Head of caudate nucleus (tissue), 42 donors: ENCODE measurements at regions not wholly inside any gene's neighbourhood (a gene's known extent, or its start where the extent isn't known, plus 50 kb on each side); places are given as distances from the start of the nearest gene placed in this dataset.
"Not testable (repeated sequence)": the region's sequence is repeated elsewhere in the genome, so short reads cannot be mapped to it uniquely, and the experiment has no call there.

Source experiments
- DNase-seq, 42 donors: peaks; one replicate each; pipeline versions ENCODE4 v3.0.0 to v3.0.0-alpha.2; 2020 to 2021; ENCODE audit warnings: mixed read lengths in 7 of 42
- intact Hi-C: fragments of 100-400 bp; cut with DNase I; formaldehyde crosslinking; loops from one replicate; pipeline ENCODE4 v1.15.0; 2022

DNA sequence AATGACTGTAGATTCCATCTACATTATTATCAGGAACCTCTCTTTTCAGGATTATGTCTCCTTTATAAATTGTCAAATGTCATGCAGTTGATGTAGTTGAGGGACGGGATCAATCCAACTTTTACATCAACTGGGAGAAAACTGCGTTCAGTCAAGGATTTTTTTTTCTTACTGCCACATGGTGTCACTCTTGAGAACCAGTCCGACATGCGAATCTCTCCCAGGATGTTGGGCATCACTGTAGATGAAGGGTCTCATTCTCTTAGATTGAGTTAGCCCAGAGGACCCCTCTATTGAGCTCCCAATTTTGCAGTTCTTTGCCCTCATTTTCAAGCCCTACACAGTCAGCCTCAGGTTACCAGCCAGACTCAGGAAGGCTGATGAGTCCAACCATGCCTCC, 120.3 kb upstream of the PTPRZ1 start:
- intact Hi-C loops, result loop anchor here (5.0 kb wide), 1 partner anchor 240 kb away; no protein-coding TSS in a partner anchor
- peak in 9 of 42 donors; percentile 6 to 45 (median 18) for DNase-seq

DNA sequence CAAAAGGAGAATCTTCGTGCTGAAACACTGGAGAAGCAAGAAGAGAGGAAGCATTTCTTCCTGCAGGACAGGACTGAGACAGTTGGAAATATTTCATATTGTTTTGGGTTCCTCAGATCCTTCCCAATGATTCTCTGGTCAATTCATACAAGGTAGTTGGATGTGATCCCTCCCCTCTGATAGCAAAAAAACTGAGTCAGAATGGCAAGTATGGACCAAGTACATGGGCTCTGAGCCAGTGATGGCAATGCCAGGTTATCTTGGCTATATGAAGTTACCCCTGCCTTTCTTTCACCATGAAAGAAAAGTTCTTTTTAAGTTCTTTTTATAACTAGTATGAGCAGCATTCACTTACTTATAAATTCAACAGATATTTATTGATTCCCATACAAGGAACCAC, 124.4 kb upstream of the PTPRZ1 start:
- no peak for DNase-seq
- intact Hi-C loops, result no loop called here

DNA sequence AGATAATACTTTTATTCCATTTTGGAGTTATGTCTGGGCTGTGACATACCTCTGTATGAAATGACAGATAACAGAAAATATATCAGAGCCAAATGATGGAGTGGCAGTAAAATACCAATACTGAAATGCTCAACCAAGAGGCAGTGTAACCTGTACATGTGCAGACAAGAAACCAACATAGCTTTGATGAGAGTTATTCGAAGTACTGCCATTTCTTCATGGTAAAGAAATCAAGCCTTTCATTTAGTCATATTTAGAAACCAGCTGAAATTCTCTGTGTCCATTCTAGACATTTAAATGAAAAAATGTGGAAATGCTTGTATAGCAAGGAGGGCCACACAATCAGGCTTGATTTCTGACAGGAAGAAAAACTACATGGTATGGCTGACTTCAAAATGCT, 127.1 kb upstream of the PTPRZ1 start:
- intact Hi-C loops, result no loop called here

DNA sequence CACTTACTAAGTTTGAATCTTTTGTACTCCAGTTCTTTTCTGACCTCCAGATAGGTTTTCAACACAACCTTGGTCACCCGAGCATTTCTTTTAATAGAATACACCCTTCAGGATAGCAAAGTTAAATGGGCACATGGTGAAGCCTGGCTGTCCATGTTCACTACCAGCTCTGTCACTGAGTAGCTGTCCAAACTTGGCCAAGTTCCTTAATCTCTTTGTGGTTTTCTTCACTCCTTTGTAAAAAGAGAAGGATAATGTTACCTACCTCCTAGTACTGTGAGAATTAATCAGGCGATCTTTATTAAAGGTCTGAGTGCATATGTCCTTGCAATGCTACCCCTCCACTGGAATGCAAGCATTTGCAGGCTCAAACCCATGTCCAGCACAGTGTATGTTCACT, 128.1 kb upstream of the PTPRZ1 start:
- intact Hi-C loops, result no loop called here
- DNase-seq, result no peak

More for the DNA sequence above, 127.1 kb upstream of the PTPRZ1 start:
- DNase-seq, result no peak

DNA sequence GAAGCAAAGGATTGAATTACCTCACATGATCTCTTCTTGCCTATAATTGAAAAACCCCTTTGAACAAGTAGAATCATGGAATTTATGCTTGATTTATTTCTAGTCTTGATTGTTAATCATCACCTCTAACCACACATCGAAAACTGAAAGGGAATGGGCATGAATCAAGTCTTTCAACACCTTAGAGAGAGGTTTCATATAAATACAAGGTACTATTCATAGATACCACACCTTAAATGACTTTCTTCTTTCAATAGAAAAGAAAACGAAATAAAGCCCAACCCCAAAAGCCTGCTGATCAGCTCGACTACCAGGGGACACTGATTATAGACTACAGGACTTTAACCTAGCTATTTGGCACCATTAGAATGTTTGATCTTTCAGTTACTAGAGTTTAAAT, 128.6 kb upstream of the PTPRZ1 start:
- no peak for DNase-seq

DNA sequence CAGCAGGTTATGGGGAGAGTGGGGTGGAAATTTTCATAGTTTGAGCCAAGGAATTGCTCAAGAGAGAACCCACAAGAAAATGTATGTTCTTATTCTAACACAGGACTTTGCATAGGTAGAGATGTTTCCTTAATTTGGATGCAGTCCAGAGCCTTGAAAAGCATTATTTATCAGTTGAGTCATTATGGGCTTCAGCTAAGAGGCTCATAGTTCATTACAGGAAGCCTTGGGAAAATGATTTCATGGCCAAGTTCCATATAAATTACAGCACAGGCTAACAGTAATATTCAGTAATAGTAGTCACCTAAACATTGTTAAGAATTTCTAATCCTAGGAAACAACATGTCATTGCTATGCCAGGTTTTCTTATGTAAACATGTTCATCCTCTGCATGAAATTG, 131.1 kb upstream of the PTPRZ1 start:
- DNase-seq, result no peak
- intact Hi-C loops, result no loop called here

More for the DNA sequence above, 128.6 kb upstream of the PTPRZ1 start:
- intact Hi-C loops, result no loop called here

DNA sequence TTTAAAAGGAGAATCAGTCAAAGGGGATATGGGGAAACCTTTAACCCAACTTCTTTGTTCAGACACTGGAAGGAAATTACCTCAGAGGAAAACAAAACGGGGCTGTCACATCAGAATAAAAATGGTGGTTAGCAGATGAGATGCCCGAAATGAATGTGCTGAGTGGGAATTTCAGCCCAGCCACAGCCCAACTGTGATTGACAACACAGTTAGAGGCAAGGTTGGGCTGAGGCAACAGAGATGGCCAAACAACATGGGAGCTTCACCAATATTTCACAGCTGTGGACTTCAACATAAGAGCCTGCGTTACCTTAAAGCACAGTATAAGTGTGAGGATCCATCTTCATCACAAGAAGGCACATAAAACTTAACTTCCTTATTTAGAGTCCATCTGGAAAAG, 133.5 kb upstream of the PTPRZ1 start:
- intact Hi-C loops, result no loop called here
- no peak for DNase-seq

DNA sequence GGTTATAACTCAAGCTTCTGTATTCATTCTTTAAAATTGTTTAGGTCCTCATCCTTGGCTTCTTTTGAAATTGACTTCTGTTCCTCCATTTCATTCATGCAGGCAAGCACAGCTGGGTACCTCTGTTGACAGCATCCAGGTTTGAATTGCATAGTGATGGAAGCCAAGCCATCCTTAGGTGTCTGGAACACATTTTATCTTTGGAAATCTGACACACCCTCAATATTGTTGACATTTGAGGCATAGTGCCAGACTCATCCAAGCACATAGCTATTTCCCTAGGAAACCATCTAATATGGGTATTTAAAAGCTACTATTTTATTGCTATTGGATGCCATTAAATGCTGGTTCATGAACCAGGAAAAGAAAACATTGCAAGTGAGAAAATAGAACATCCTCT, 142.1 kb upstream of the PTPRZ1 start:
- intact Hi-C loops, result no loop called here
- DNase-seq, result no peak

DNA sequence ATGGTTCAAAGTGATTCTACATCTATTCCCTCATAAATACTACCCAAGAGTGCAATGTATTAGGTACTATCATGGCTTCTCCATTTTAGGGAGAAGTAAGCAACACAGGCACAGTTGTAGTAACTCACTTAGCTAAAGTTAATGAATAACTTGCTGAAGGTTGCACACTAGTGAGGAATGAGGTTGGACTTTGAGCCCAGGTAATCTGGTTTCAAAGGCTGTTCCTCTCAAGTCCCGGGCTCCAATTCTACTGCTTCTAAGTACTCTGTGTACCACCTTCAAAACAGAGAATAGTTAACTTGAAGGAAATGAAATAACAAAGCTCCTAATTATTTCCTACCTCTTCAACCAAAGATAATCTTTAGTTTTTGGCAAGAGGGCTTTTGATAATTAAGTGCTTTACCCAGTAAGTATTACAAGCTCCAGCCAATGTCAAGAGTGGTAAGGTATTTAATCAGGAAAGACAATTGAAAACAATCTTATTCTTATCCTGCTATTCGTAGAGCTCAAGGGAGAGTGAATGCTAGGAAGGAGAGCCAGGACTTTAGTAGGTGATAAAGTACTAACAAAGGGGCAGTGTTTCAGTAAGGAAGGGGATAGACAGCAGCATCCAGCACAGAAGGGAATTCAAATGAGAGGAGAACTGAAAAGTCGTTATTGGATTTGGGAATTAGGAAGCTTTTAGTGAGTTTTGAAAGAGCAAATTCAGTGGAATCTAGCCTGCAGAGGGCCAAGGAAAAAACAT, 158.2 kb upstream of the PTPRZ1 start:
- intact Hi-C loops, result no loop called here
- DNase-seq, result no peak

DNA sequence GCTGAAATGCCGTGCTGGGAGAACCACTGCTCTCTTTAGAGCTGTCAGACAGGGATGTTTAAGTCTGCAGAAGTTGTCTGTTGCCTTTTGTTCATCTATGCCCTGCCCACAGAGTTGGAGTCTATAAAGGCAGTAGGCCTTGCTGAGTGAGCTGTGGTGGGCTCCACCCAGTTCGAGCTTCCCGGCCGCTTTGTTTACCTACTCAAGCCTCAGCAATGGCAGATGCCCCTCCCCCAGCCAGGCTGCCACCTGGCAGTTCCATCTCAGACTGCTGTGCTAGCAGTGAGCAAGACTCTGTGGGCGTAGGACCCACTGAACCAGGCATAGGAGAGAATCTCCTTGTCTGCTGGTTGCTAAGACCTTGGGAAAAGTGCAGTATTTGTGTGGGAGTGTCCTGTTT, 160.0 kb upstream of the PTPRZ1 start:
- DNase-seq, intact Hi-C loops: not testable (repeated sequence)

DNA sequence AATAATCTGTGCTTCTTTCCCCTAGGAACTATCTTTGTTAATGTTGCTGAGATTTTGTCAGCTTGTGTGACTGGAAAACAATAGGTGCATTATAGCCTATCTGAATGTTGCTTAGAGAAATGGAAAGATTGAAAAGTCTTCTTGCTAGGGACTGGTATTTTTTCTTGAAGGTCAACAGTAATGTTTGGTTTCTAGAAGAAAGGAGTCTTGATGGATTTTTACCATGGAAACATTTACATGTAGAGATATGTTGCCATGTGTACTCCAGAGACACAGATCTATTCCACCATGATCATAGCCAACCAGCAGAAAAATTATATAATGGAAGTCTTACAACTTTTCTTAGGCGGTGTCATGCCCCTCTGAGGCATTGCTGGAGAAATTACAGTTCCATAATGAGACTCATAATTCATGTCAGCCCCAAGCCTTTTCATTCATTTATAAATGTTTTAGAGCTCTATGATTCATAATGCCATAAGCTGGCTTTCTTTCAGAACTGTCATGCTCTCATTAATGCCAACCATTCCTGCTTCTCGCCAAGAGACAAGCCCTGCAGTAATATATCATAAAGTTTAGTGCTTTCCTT, 175.1 kb upstream of the PTPRZ1 start:
- no peak for DNase-seq
- intact Hi-C loops, result no loop called here

DNA sequence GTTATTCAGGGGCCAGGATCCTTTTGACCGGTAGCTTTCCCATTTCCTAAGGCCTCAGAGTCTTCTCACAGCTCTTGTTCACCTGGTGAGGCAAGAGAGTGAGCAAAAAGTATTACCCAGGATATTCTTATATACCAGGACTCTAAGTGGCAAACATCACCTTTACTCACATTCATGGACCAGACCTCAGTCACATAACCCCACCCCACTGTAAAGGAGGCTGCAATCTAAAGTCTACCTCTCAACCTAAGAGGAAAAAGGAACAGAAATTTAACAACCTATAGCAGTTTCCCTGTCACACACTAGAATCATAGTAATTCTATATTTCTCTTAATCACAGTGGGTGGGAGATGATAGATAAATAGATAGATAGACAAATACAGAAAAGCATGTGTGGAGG, 176.0 kb upstream of the PTPRZ1 start:
- intact Hi-C loops, result no loop called here

DNA sequence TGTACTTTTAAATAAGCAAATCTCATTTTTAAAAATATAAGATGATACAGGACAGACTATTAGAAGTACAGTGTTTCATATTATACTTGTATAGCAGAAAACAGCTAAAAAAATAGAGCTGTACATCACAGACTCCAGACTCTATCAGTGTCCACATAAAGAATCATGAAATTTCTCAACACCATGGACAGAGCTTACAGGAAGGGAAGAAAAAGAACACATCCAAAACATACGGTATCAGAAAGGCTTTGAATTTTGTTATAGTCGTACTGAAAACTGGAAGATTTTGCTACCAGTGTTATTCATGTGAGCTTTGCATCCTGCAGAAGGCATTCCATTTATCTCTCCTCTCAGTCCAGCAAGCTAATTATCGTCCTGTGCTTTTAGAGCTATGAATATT, 183.2 kb upstream of the PTPRZ1 start:
- no peak for DNase-seq
- intact Hi-C loops, result no loop called here

More for the DNA sequence above, 176.0 kb upstream of the PTPRZ1 start:
- DNase-seq, result no peak

DNA sequence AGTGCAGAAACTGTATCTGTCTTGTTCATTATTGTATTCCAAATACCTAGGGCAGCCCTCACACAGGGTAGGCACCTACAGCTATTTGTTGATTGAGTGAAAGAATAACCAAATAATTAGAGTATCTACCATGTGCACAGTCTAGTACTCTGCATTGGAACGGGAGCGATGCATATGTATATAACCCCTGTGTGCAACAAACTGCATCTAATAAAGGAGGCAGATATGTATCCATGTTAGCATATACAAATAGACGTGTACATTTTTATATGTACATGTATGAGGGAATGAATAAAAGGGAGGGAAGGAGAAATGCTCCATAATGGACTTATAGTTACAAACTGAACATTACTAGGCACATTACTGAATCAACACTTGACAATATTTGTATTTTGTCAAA, 191.3 kb upstream of the PTPRZ1 start:
- intact Hi-C loops, result no loop called here
- DNase-seq, result no peak

DNA sequence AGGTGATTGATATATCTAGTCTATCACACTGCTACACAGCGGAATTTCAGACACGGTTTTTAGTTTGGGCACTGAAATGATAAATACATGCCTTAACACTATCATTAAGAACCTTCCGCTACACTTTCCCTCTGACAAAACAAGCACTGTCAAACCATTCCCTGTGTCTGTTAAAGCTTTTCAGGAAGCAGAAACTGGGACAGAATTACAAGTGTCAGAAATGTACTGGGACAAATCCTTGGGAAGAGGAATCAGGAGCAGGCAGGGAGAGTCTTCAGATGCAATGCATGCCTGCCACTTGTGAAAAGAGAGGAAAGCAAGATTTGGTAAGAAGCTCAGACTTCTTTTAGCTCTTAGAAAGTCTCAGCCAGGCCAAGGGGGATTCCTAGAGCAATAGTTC, 196.8 kb upstream of the PTPRZ1 start:
- intact Hi-C loops, result no loop called here
- no peak for DNase-seq

DNA sequence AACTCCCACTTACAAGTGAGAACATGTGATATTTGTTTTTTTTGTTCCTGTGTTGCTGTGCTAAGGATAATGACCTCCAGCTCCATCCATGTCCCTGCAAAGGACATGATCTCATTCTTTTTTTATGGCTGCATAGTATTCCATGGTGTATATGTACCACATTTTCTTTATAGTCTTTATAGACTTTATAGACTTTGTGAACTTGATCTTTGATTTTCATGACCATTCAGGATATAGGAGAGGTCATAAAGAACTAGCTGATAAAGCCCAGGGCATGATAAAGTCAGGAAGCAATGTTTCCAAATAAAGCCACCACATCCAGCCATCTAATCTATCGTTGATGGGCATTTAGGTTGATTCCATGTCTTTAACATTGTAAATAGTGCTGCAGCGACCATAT, 198.5 kb upstream of the PTPRZ1 start:
- intact Hi-C loops, DNase-seq: not testable (repeated sequence)

DNA sequence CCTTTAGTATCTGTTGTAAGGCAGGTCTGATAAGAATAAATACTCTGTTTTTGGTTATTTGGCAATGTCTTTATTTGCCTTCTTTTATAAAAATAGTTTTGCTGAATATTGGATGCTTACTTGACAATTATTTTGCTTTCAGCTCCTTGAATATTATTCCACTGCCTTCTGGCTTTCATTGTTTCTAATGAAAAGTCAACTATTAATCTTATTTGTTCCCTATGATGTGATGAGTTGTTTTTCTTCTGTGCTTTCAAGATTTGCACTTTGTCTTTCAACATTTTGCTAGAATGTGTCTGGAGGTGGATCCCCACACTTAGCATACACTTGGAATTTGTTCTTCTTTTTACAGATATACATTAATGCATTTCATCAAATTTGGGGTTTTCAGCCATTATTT, 203.8 kb upstream of the PTPRZ1 start:
- intact Hi-C loops, result no loop called here
- DNase-seq, result no peak

DNA sequence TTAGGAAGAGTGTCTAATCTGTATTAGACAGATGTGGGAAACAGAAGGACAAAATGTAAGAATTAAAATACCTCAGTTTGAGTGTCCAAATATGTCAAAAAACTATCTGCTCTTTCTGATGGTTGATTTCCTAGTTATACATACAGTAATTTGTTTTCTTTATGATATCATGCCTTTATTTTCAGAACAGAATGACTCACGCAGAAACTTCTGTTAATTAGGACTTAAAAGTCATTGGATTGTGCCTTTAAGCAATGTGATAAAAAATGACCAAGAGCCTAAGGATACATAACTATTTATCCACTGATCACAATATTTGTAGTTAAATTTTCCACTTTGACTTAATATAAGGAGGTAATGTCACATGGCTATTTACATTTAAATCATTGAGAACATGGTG, 206.7 kb upstream of the PTPRZ1 start:
- DNase-seq, result no peak
- intact Hi-C loops, result no loop called here

DNA sequence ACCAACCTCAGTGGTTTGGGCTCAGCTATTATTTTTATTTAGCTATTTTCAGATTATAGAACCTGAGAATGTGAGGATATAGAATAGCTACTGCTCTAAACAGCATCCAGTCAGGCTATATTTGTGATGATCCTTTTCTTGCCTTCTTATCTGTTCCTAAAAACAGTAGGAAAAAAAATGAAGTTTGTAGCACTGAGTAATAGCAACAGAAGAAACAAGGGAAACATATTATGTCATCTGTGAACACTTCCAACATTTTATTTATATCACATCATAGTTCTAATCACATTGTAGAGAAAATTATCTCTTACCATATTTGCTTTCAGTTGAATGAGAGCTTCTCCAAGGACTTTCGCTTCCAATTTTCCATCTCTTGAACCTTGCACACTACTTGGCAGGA, 229.6 kb upstream of the PTPRZ1 start:
- no peak for DNase-seq
- intact Hi-C loops, result no loop called here

DNA sequence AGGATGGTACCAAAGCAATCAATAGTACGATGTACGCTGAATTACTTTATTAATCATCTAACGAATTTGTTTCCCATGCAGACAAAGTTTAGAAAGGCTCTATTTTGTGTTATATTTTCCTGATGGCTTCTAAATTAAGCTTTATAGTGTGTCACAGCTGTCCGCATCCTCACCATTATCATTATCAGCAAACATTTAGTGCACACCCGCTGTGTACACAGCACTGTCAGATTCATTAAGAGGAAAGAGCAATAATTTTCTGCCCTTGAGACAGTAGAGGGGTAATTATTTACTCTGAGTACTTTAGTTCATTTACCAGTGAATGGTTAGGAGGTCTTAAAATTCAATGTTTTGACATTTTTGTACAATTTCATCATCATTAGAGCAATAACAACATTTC, 233.3 kb upstream of the PTPRZ1 start:
- DNase-seq, result no peak

DNA sequence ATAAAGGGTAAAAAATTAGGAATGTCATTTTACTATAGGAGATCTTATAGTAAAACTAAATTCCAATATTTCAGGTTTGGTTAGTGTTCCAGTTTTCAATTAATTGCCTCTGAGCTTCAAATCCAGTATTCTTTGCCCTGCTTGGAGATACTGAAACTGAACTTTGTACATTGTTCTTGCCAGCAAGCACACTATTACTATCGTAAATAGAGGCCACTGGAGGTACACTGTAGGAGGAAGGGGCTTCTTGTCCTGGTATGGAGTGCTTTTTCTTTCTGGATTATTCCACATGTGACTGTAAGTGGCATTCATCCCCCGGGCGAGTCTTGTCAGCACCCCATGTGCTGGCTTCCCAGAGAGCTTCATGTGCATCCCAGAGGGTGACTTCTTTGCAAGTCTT, 234.7 kb upstream of the PTPRZ1 start:
- DNase-seq, result no peak
- intact Hi-C loops, result no loop called here

More for the DNA sequence above, 233.3 kb upstream of the PTPRZ1 start:
- intact Hi-C loops, result no loop called here
